HL-60 (cell line): ENCODE measurements at regions not wholly inside any gene's neighbourhood (a gene's known extent, or its start where the extent isn't known, plus 50 kb on each side); places are given as distances from the start of the nearest gene placed in this dataset.

Experiments used
- DNase-seq, 2 experiments: peaks; one replicate each; pipeline ENCODE4 v3.0.0-alpha.2; 2010 to 2020; ENCODE audit warnings: low read depth in 1 of 2, low spot score in 1 of 2
- H3K27ac ChIP-seq: fragments of 250-450 bp; sonication (Bioruptor Pico); replicated peaks from 2 replicates; pipeline ENCODE4 v1.5.1; 2020; ENCODE audit warnings: mild to moderate bottlenecking, moderate library complexity
- H3K27me3 ChIP-seq: fragments of 250-450 bp; sonication (Bioruptor Pico); 2 replicates; pipeline ENCODE4 v1.5.1; 2021; ENCODE audit warnings: mild to moderate bottlenecking, moderate library complexity; ENCODE audit not compliant: insufficient read depth, poor library complexity, severe bottlenecking
- H3K4me3 ChIP-seq: replicated peaks from 2 replicates; pipeline ENCODE4 v1.5.1; 2011; ENCODE audit warnings: mild to moderate bottlenecking, control low read depth, low read length; ENCODE audit not compliant: insufficient read depth
- CTCF ChIP-seq: IDR thresholded peaks from one replicate; pipeline ENCODE4 v1.5.1; 2011; ENCODE audit warnings: low read length, control low read depth, inconsistent platforms; ENCODE audit not compliant: insufficient read depth
- GABPA ChIP-seq: IDR thresholded peaks from 2 replicates; pipeline ENCODE4 v1.6.1; 2012; ENCODE audit warnings: low read depth
- POLR2AphosphoS5 ChIP-seq: IDR thresholded peaks from 2 replicates; pipeline ENCODE4 v1.6.1; 2012; ENCODE audit warnings: low read depth
- REST ChIP-seq: IDR thresholded peaks from 2 replicates; pipeline ENCODE4 v1.6.1; 2012; ENCODE audit warnings: low read depth; ENCODE audit not compliant: insufficient replicate concordance
- SPI1 ChIP-seq: IDR thresholded peaks from 2 replicates; pipeline ENCODE4 v1.6.1; 2012; ENCODE audit warnings: low read depth, mild to moderate bottlenecking, borderline replicate concordance

- DNase-seq, result no peak
- no peak overlapping the region for H3K4me3 ChIP-seq
- TF ChIP-seq SPI1 (no peak), REST (no peak), GABPA (no peak), CTCF (no peak), POLR2AphosphoS5 (no peak)
- H3K27me3 ChIP-seq, result no peaks in the 10 kb centered on the region
- H3K27ac ChIP-seq, result no peak overlapping the region
Observed at GRCh38 chr5:63170486-63170885, 591.9 kb downstream of the LRRC70 start.

- Histone ChIP-seq H3K4me3 (no peak overlapping the region), H3K27me3 (no peaks in the 10 kb centered on the region), H3K27ac (no peak overlapping the region)
- TF ChIP-seq GABPA, result no peak
- no peak for TF ChIP-seq REST
- no peak for TF ChIP-seq SPI1
- TF ChIP-seq CTCF, result no peak
- TF ChIP-seq POLR2AphosphoS5, result no peak
- DNase-seq, result no peak
Observed at GRCh38 chr5:63164838-63165535, 586.4 kb downstream of the LRRC70 start.

GRCh38 chr5:63164339-63164738, 585.7 kb downstream of the LRRC70 start:
- TF ChIP-seq REST, result no peak
- DNase-seq, result no peak
- no peak overlapping the region for H3K4me3 ChIP-seq
- H3K27ac ChIP-seq, result no peak overlapping the region
- H3K27me3 ChIP-seq, result no peaks in the 10 kb centered on the region
